ENCODE measurements at regions not wholly inside any gene's neighbourhood (a gene's known extent, or its start where the extent isn't known, plus 50 kb on each side); places are given as distances from the start of the nearest gene placed in this dataset.

- no peak overlapping the region for H3K4me3 Mint-ChIP-seq
- intact Hi-C loops (cut with micrococcal nuclease) = no loop called here
Observed at GRCh38 chr12:76692846-76693245, 71.1 kb upstream of the ZDHHC17 start.

GRCh38 chr12:76694369-76694768 lies 69.5 kb upstream of the ZDHHC17 start:
- no peak for DNase-seq
- ChIA-PET CTCF (no interaction called here), POLR2A (no interaction called here)
- Mint-ChIP-seq H3K27me3 (no peaks in the 10 kb centered on the region), H3K27ac (no peak overlapping the region), H3K4me3 (no peak overlapping the region), H3K9me3 (no peaks in the 10 kb centered on the region), H3K36me3 (no peaks in the 10 kb centered on the region), H3K4me1 (ENCODE audit: low read depth) (no peaks in the 10 kb centered on the region)
- intact Hi-C loops (cut with micrococcal nuclease) = no loop called here

More at GRCh38 chr12:76692846-76693245, 71.1 kb upstream of the ZDHHC17 start:
- no peaks in the 10 kb centered on the region for H3K9me3 Mint-ChIP-seq
- H3K27ac Mint-ChIP-seq = no peak overlapping the region
- ChIA-PET POLR2A (no interaction called here), CTCF (no interaction called here)
- no peaks in the 10 kb centered on the region for H3K36me3 Mint-ChIP-seq
- no peak for DNase-seq
- H3K4me1 Mint-ChIP-seq (ENCODE audit: low read depth) = no peaks in the 10 kb centered on the region
- H3K27me3 Mint-ChIP-seq = no peaks in the 10 kb centered on the region

- Mint-ChIP-seq H3K9me3 (no peaks in the 10 kb centered on the region), H3K4me1 (ENCODE audit: low read depth) (no peaks in the 10 kb centered on the region), H3K27me3 (no peaks in the 10 kb centered on the region), H3K4me3 (no peak overlapping the region), H3K36me3 (no peaks in the 10 kb centered on the region), H3K27ac (no peak overlapping the region)
- no peak for DNase-seq
- ChIA-PET POLR2A (no interaction called here), CTCF (no interaction called here)
- intact Hi-C loops (cut with micrococcal nuclease) = no loop called here
Observed at GRCh38 chr12:76696186-76696585, 67.7 kb upstream of the ZDHHC17 start.

GRCh38 chr12:76697849-76698248 lies 66.1 kb upstream of the ZDHHC17 start:
- ChIA-PET POLR2A (no interaction called here), CTCF (interaction anchor here (1.1 kb wide), 1 partner anchor 77 kb away, joined by 3 read pairs; no protein-coding TSS in a partner anchor)
- H3K4me3 Mint-ChIP-seq = no peak overlapping the region
- H3K4me1 Mint-ChIP-seq (ENCODE audit: low read depth) = no peaks in the 10 kb centered on the region
- no peak for DNase-seq
- H3K27me3 Mint-ChIP-seq = no peaks in the 10 kb centered on the region
- H3K9me3 Mint-ChIP-seq = no peaks in the 10 kb centered on the region
- H3K36me3 Mint-ChIP-seq = no peaks in the 10 kb centered on the region
- intact Hi-C loops (cut with micrococcal nuclease) = no loop called here
- H3K27ac Mint-ChIP-seq = no peak overlapping the region

- ChIA-PET CTCF (interaction anchor here (1.1 kb wide), 1 partner anchor 77 kb away, joined by 3 read pairs; no protein-coding TSS in a partner anchor), POLR2A (no interaction called here)
- no peaks in the 10 kb centered on the region for H3K36me3 Mint-ChIP-seq
- no peak overlapping the region for H3K27ac Mint-ChIP-seq
- DNase-seq = no peak
- no peaks in the 10 kb centered on the region for H3K4me1 Mint-ChIP-seq (ENCODE audit: low read depth)
- H3K9me3 Mint-ChIP-seq = no peaks in the 10 kb centered on the region
- H3K4me3 Mint-ChIP-seq = no peak overlapping the region
- no peaks in the 10 kb centered on the region for H3K27me3 Mint-ChIP-seq
- intact Hi-C loops (cut with micrococcal nuclease) = no loop called here
Observed at GRCh38 chr12:76698316-76698715, 65.6 kb upstream of the ZDHHC17 start.

GRCh38 chr12:76698966-76699365 lies 64.9 kb upstream of the ZDHHC17 start:
- intact Hi-C loops (cut with micrococcal nuclease) = no loop called here
- DNase-seq = no peak
- Mint-ChIP-seq H3K4me3 (no peak overlapping the region), H3K27me3 (no peaks in the 10 kb centered on the region), H3K9me3 (no peaks in the 10 kb centered on the region), H3K27ac (no peak overlapping the region), H3K4me1 (ENCODE audit: low read depth) (no peaks in the 10 kb centered on the region), H3K36me3 (no peaks in the 10 kb centered on the region)
- POLR2A ChIA-PET = no interaction called here
- CTCF ChIA-PET = interaction anchor here (0.9 kb wide), 1 partner anchor 92 kb away, joined by 3 read pairs; no protein-coding TSS in a partner anchor

GRCh38 chr12:76701690-76702089 lies 62.2 kb upstream of the ZDHHC17 start:
- ChIA-PET POLR2A (no interaction called here), CTCF (no interaction called here)
- no peak overlapping the region for H3K4me3 Mint-ChIP-seq
- DNase-seq = no peak
- peaks cover 3% of the 10 kb centered on the region for H3K4me1 Mint-ChIP-seq (ENCODE audit: low read depth)
- H3K9me3 Mint-ChIP-seq = no peaks in the 10 kb centered on the region
- intact Hi-C loops (cut with micrococcal nuclease) = no loop called here
- no peak overlapping the region for H3K27ac Mint-ChIP-seq
- H3K36me3 Mint-ChIP-seq = no peaks in the 10 kb centered on the region
- H3K27me3 Mint-ChIP-seq = no peaks in the 10 kb centered on the region

- H3K27ac Mint-ChIP-seq = no peak overlapping the region
- POLR2A ChIA-PET = no interaction called here
Observed at GRCh38 chr12:76702946-76703345, 61.0 kb upstream of the ZDHHC17 start.

GRCh38 chr12:76704693-76705092 lies 59.2 kb upstream of the ZDHHC17 start:
- no peak overlapping the region for H3K27ac Mint-ChIP-seq
- H3K4me1 Mint-ChIP-seq (ENCODE audit: low read depth) = peaks cover 3% of the 10 kb centered on the region
- intact Hi-C loops (cut with micrococcal nuclease) = no loop called here
- no peaks in the 10 kb centered on the region for H3K36me3 Mint-ChIP-seq
- no peak overlapping the region for H3K4me3 Mint-ChIP-seq
- POLR2A ChIA-PET = interaction anchor here (0.5 to 0.6 kb wide), 2 partner anchors 50 to 208 kb away, joined by 3 read pairs; no protein-coding TSS in a partner anchor
- no peak for DNase-seq
- CTCF ChIA-PET = no interaction called here
- H3K27me3 Mint-ChIP-seq = no peaks in the 10 kb centered on the region
- no peaks in the 10 kb centered on the region for H3K9me3 Mint-ChIP-seq

More at GRCh38 chr12:76702946-76703345, 61.0 kb upstream of the ZDHHC17 start:
- no peak for DNase-seq
- CTCF ChIA-PET = no interaction called here
- H3K4me1 Mint-ChIP-seq (ENCODE audit: low read depth) = peaks cover 3% of the 10 kb centered on the region
- no peaks in the 10 kb centered on the region for H3K9me3 Mint-ChIP-seq
- no peaks in the 10 kb centered on the region for H3K27me3 Mint-ChIP-seq
- intact Hi-C loops (cut with micrococcal nuclease) = no loop called here
- no peak overlapping the region for H3K4me3 Mint-ChIP-seq
- H3K36me3 Mint-ChIP-seq = no peaks in the 10 kb centered on the region

- H3K4me1 Mint-ChIP-seq (ENCODE audit: low read depth) = peaks cover 3% of the 10 kb centered on the region
- DNase-seq = no peak
- H3K36me3 Mint-ChIP-seq = no peaks in the 10 kb centered on the region
- ChIA-PET CTCF (interaction anchor here (0.6 to 0.8 kb wide), 2 partner anchors 84 to 85 kb away, joined by 3 read pairs; no protein-coding TSS in a partner anchor), POLR2A (no interaction called here)
- H3K27me3 Mint-ChIP-seq = no peaks in the 10 kb centered on the region
- H3K4me3 Mint-ChIP-seq = no peak overlapping the region
- no peaks in the 10 kb centered on the region for H3K9me3 Mint-ChIP-seq
- intact Hi-C loops (cut with micrococcal nuclease) = no loop called here
- no peak overlapping the region for H3K27ac Mint-ChIP-seq
Observed at GRCh38 chr12:76706101-76706500, 57.8 kb upstream of the ZDHHC17 start.

GRCh38 chr12:76706761-76707160 lies 57.2 kb upstream of the ZDHHC17 start:
- Mint-ChIP-seq H3K27ac (no peak overlapping the region), H3K27me3 (no peaks in the 10 kb centered on the region), H3K4me3 (no peak overlapping the region), H3K4me1 (ENCODE audit: low read depth) (peaks cover 3% of the 10 kb centered on the region), H3K9me3 (no peaks in the 10 kb centered on the region), H3K36me3 (no peaks in the 10 kb centered on the region)
- intact Hi-C loops (cut with micrococcal nuclease) = no loop called here
- ChIA-PET POLR2A (no interaction called here), CTCF (interaction anchor here (0.8 kb wide), 1 partner anchor 84 kb away, joined by 3 read pairs; no protein-coding TSS in a partner anchor)
- DNase-seq = no peak

- H3K27ac Mint-ChIP-seq = no peak overlapping the region
- intact Hi-C loops (cut with micrococcal nuclease) = no loop called here
- CTCF ChIA-PET = interaction anchor here (1.0 to 1.2 kb wide), 2 partner anchors 83 to 121 kb away, joined by 3 to 4 read pairs; no protein-coding TSS in a partner anchor
- no peaks in the 10 kb centered on the region for H3K27me3 Mint-ChIP-seq
- DNase-seq = no peak
- no peaks in the 10 kb centered on the region for H3K36me3 Mint-ChIP-seq
- peaks cover 3% of the 10 kb centered on the region for H3K4me1 Mint-ChIP-seq (ENCODE audit: low read depth)
- H3K9me3 Mint-ChIP-seq = no peaks in the 10 kb centered on the region
- POLR2A ChIA-PET = no interaction called here
- no peak overlapping the region for H3K4me3 Mint-ChIP-seq
Observed at GRCh38 chr12:76707772-76708171, 56.1 kb upstream of the ZDHHC17 start.

GRCh38 chr12:76708296-76708695 lies 55.6 kb upstream of the ZDHHC17 start:
- H3K36me3 Mint-ChIP-seq = no peaks in the 10 kb centered on the region
- DNase-seq = no peak
- no peak overlapping the region for H3K4me3 Mint-ChIP-seq
- POLR2A ChIA-PET = no interaction called here
- CTCF ChIA-PET = interaction anchor here (1.0 to 1.2 kb wide), 2 partner anchors 82 to 121 kb away, joined by 3 to 4 read pairs; no protein-coding TSS in a partner anchor
- no peaks in the 10 kb centered on the region for H3K9me3 Mint-ChIP-seq
- peaks cover 3% of the 10 kb centered on the region for H3K4me1 Mint-ChIP-seq (ENCODE audit: low read depth)
- intact Hi-C loops (cut with micrococcal nuclease) = no loop called here
- H3K27ac Mint-ChIP-seq = no peak overlapping the region
- H3K27me3 Mint-ChIP-seq = no peaks in the 10 kb centered on the region

Measured in activated CD4-positive, alpha-beta memory T cell treated with anti-CD3 and anti-CD28 coated beads for 36 hours (primary cell).